CD8-positive, alpha-beta memory T cell (primary cell): ENCODE measurements at regions not wholly inside any gene's neighbourhood (a gene's known extent, or its start where the extent isn't known, plus 50 kb on each side); places are given as distances from the start of the nearest gene placed in this dataset.

Experiments used
- CTCF ChIA-PET: fragments of 350-600 bp; sonication (Branson Sonifier 250); formaldehyde crosslinking; loops from one replicate; lab custom pipeline; 2021; ENCODE audit warnings: antibody characterized with exemption; lab: Charles Lee
- POLR2A ChIA-PET: fragments of 350-600 bp; sonication (Branson Sonifier 250); formaldehyde crosslinking; loops from one replicate; lab custom pipeline; 2021; ENCODE audit warnings: antibody characterized with exemption; lab: Charles Lee
- DNase-seq, 5 donors: peaks; one replicate each; pipeline versions ENCODE4 v3.0.0 to v3.0.0-alpha.2; 2020 to 2022; ENCODE audit warnings: mixed read lengths in 1 of 5
- H3K27ac ChIP-seq: one replicate; pipeline ENCODE4 v1.7.0; 2013; ENCODE audit warnings: low read depth, mild to moderate bottlenecking, low read length, moderate library complexity
- H3K27me3 ChIP-seq: 2 replicates; pipeline ENCODE4 v1.7.0; 2013; ENCODE audit warnings: low read length, mild to moderate bottlenecking; ENCODE audit not compliant: insufficient read depth, poor library complexity, severe bottlenecking
- H3K36me3 ChIP-seq: 2 replicates; pipeline ENCODE4 v1.7.0; 2013; ENCODE audit warnings: mild to moderate bottlenecking, low read length, moderate library complexity; ENCODE audit not compliant: insufficient read depth
- H3K4me1 ChIP-seq: 2 replicates; pipeline ENCODE4 v1.7.0; 2013; ENCODE audit warnings: mild to moderate bottlenecking, low read length, moderate library complexity; ENCODE audit not compliant: insufficient read depth
- H3K4me3 ChIP-seq: 2 replicates; pipeline ENCODE4 v1.7.0; 2013; ENCODE audit warnings: mild to moderate bottlenecking, low read length
- H3K9me3 ChIP-seq: 2 replicates; pipeline ENCODE4 v1.7.0; 2013; ENCODE audit warnings: mild to moderate bottlenecking, low read length
- H3K27ac Mint-ChIP-seq, 8 donors: one replicate each; pipeline ENCODE4 v1.8.0; 2020 to 2021; ENCODE audit warnings: mixed read lengths in 8 of 8, mild to moderate bottlenecking in 6 of 8, inconsistent platforms in 3 of 8, moderate library complexity in 3 of 8
- H3K27me3 Mint-ChIP-seq, 2 donors: one replicate each; pipeline ENCODE4 v1.8.0; 2020 to 2021; ENCODE audit warnings: mixed read lengths in 2 of 2, mild to moderate bottlenecking in 1 of 2, moderate library complexity in 1 of 2
- H3K36me3 Mint-ChIP-seq, 3 donors: one replicate each; pipeline ENCODE4 v1.8.0; 2020 to 2021; ENCODE audit warnings: mixed read lengths in 3 of 3, inconsistent platforms in 1 of 3, mild to moderate bottlenecking in 1 of 3
- H3K4me1 Mint-ChIP-seq, 3 donors: one replicate each; pipeline ENCODE4 v1.8.0; 2020 to 2021; ENCODE audit warnings: mixed read lengths in 3 of 3, inconsistent platforms in 1 of 3, mild to moderate bottlenecking in 1 of 3
- H3K4me3 Mint-ChIP-seq, 7 donors: one replicate each; pipeline ENCODE4 v1.8.0; 2020 to 2021; ENCODE audit warnings: mixed read lengths in 7 of 7, mild to moderate bottlenecking in 6 of 7, moderate library complexity in 4 of 7, inconsistent platforms in 2 of 7
- H3K9me3 Mint-ChIP-seq, 5 donors: one replicate each; pipeline ENCODE4 v1.8.0; 2020 to 2022; ENCODE audit warnings: mixed read lengths in 5 of 5, mild to moderate bottlenecking in 3 of 5, moderate library complexity in 2 of 5, inconsistent platforms in 1 of 5

DNA sequence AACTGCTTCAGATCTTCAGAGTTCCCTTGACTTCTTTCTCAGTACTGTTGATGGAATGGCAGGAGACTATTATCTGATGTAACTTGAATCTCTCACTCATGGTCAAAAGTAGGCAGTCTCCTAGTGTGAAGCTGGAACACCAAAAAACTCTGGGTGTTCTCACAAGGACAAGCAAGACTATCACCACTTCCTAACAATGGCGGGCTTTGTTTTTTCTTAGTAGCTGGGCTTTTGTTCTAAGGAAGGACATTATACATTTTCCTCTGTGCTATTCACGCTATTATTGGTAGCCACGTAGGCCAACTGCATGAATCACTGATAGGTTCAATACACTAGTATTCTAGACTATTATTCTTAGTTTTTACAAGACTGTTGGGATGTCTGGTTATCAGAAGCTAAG, 67.7 kb upstream of the ATG10 start:
- H3K27me3 Mint-ChIP-seq, result peaks cover 2 to 6% of the 10 kb centered on the region in 2 donors
- Histone ChIP-seq H3K27me3 (no peaks in the 10 kb centered on the region), H3K36me3 (no peaks in the 10 kb centered on the region), H3K27ac (no peak overlapping the region), H3K4me3 (no peak overlapping the region), H3K9me3 (no peaks in the 10 kb centered on the region), H3K4me1 (no peaks in the 10 kb centered on the region)
- peaks cover 8 to 21% (median 16%) of the 10 kb centered on the region in 5 donors for H3K9me3 Mint-ChIP-seq
- no peak overlapping the region for H3K4me3 Mint-ChIP-seq
- no peaks in the 10 kb centered on the region for H3K4me1 Mint-ChIP-seq
- no peak overlapping the region for H3K27ac Mint-ChIP-seq
- CTCF ChIA-PET, result no interaction called here
- DNase-seq, result no peak
- H3K36me3 Mint-ChIP-seq, result peaks cover 0 to 13% (median 2%) of the 10 kb centered on the region in 3 donors
- POLR2A ChIA-PET, result no interaction called here

DNA sequence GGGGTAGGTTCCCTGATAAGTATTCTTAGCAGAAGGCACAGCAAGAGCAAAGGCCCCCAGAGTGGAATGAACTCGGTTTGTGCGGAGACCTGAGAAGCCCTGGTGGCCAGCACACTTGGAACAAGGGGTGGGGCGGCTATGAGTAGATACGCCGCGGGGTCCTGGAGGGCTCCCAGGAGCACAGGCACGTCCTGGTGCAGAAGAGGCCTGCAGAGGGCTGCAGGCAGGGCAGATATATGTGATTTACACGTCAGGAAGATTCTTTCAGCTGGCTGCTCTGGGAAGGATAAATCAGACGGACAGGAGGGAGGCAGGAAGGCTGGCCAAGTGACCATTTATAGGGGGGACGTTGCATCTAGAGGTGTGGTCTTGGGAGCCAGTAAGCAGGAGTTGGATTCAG, 70.2 kb upstream of the ATG10 start:
- ChIA-PET POLR2A (no interaction called here), CTCF (no interaction called here)
- H3K36me3 Mint-ChIP-seq, result peaks cover 0 to 18% (median 2%) of the 10 kb centered on the region in 3 donors
- no peaks in the 10 kb centered on the region for H3K4me1 ChIP-seq
- DNase-seq, result no peak
- no peak overlapping the region for H3K27ac Mint-ChIP-seq
- no peak overlapping the region for H3K27ac ChIP-seq
- H3K27me3 ChIP-seq, result no peaks in the 10 kb centered on the region
- H3K9me3 Mint-ChIP-seq, result peaks cover 10 to 21% (median 16%) of the 10 kb centered on the region in 5 donors
- H3K4me3 ChIP-seq, result no peak overlapping the region
- no peaks in the 10 kb centered on the region for H3K36me3 ChIP-seq
- H3K4me1 Mint-ChIP-seq, result no peaks in the 10 kb centered on the region
- H3K4me3 Mint-ChIP-seq, result no peak overlapping the region
- no peaks in the 10 kb centered on the region for H3K9me3 ChIP-seq
- H3K27me3 Mint-ChIP-seq, result peaks cover 2 to 6% of the 10 kb centered on the region in 2 donors

DNA sequence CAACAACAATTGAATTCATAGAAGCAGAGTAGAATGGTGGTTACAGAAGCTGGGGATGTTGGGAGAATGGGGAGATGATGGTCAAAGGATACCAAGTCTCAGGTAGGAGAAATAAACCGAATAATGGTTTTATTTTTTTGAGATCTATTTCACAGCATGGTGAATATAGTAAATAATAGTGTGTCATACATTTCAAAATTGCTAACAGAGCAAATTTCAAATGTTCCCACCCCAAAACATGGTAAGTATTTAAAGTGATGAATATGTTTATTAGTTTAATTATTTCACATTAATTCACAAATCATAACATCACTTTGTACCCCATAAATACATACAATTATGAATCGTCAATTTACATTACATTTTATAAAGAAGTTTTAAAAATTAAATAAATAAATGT, 72.7 kb upstream of the ATG10 start:
- peaks cover 2 to 6% of the 10 kb centered on the region in 2 donors for H3K27me3 Mint-ChIP-seq

DNA sequence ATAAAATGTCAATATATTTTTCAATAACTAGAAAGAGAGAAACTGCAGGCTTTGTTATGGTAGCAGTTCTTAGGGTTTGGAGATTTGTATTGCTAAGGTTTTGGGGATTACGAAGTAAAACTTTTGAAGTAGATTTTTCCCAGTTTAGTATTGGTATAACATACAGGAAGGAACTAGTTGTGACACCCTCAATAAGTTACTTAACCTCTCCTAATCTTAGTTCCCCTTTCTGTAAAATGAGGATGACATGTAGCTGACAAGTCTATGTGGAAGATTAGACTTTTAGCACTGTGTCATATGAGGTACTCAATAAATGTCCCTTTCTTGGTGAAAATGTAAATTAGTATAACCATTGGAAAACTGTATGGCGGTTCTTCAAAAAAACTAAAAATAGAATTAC, 73.4 kb upstream of the ATG10 start:
- Mint-ChIP-seq H3K36me3 (peaks cover 0 to 18% (median 2%) of the 10 kb centered on the region in 3 donors), H3K9me3 (peaks cover 10 to 21% (median 16%) of the 10 kb centered on the region in 5 donors), H3K27me3 (peaks cover 2 to 6% of the 10 kb centered on the region in 2 donors), H3K4me3 (no peak overlapping the region), H3K27ac (no peak overlapping the region), H3K4me1 (no peaks in the 10 kb centered on the region)
- Histone ChIP-seq H3K27ac (no peak overlapping the region), H3K4me3 (no peak overlapping the region), H3K36me3 (no peaks in the 10 kb centered on the region), H3K9me3 (no peaks in the 10 kb centered on the region), H3K27me3 (no peaks in the 10 kb centered on the region), H3K4me1 (no peaks in the 10 kb centered on the region)
- ChIA-PET CTCF (no interaction called here), POLR2A (no interaction called here)
- no peak for DNase-seq

More for the DNA sequence above, 72.7 kb upstream of the ATG10 start:
- Histone ChIP-seq H3K27me3 (no peaks in the 10 kb centered on the region), H3K4me1 (no peaks in the 10 kb centered on the region), H3K36me3 (no peaks in the 10 kb centered on the region), H3K27ac (no peak overlapping the region), H3K9me3 (no peaks in the 10 kb centered on the region), H3K4me3 (no peak overlapping the region)
- ChIA-PET POLR2A (no interaction called here), CTCF (no interaction called here)
- H3K36me3 Mint-ChIP-seq, result peaks cover 0 to 18% (median 2%) of the 10 kb centered on the region in 3 donors
- DNase-seq, result no peak
- peaks cover 10 to 21% (median 16%) of the 10 kb centered on the region in 5 donors for H3K9me3 Mint-ChIP-seq
- no peak overlapping the region for H3K27ac Mint-ChIP-seq
- H3K4me3 Mint-ChIP-seq, result no peak overlapping the region
- H3K4me1 Mint-ChIP-seq, result no peaks in the 10 kb centered on the region

DNA sequence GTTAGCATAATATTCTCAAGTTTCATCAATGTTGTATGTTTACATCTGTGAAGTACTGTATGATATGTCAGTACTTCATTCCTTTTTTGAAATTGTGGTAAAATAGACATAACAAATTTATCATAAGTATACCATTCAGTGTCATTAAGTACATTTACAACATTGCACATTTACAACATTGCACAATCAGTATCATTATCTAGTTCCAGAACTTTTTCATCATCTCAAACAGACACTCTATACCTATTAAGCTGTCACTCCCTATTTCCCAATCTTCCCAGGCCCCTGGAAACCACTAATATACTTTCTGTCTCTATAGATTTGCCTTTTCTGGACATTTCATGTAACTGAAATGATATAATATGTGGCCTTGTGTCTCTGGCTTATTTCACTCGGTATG, 75.1 kb upstream of the ATG10 start:
- Mint-ChIP-seq H3K27ac (no peak overlapping the region), H3K4me1 (no peaks in the 10 kb centered on the region), H3K27me3 (peaks cover 2 to 6% of the 10 kb centered on the region in 2 donors), H3K36me3 (peaks cover 0 to 18% (median 2%) of the 10 kb centered on the region in 3 donors), H3K4me3 (no peak overlapping the region), H3K9me3 (peaks cover 9 to 16% (median 15%) of the 10 kb centered on the region in 5 donors)
- ChIA-PET CTCF (no interaction called here), POLR2A (no interaction called here)
- no peak for DNase-seq
- Histone ChIP-seq H3K27me3 (no peaks in the 10 kb centered on the region), H3K9me3 (no peaks in the 10 kb centered on the region), H3K27ac (no peak overlapping the region), H3K4me3 (no peak overlapping the region), H3K36me3 (no peaks in the 10 kb centered on the region), H3K4me1 (no peaks in the 10 kb centered on the region)

DNA sequence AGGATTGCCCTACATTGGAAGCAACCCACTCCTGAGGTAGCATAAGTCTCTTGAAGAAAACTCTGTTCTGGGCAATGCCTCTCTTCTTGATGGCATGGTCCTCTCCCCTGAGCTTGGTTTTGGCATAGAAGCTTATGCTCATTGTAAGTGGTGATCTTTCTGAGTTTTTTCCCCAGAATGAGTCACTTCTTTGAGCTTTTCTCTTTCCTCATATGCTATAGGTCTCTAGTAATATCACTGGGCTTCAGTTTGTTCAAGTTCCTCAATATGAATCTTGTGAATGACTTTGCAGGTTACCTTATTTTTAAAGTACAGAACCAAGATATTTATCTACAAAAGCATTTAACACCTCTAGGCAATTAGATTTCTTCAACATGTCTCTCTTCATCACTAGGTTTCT, 76.5 kb upstream of the ATG10 start:
- Histone ChIP-seq H3K36me3 (no peaks in the 10 kb centered on the region), H3K9me3 (no peaks in the 10 kb centered on the region), H3K27me3 (no peaks in the 10 kb centered on the region), H3K4me1 (no peaks in the 10 kb centered on the region), H3K27ac (no peak overlapping the region), H3K4me3 (no peak overlapping the region)
- Mint-ChIP-seq H3K36me3 (peaks cover 0 to 19% (median 0%) of the 10 kb centered on the region in 3 donors), H3K27me3 (peaks cover 1 to 6% of the 10 kb centered on the region in 2 donors), H3K4me1 (no peaks in the 10 kb centered on the region), H3K4me3 (no peak overlapping the region), H3K27ac (no peak overlapping the region), H3K9me3 (peaks cover 2 to 5% (median 3%) of the 10 kb centered on the region in 5 donors)
- POLR2A ChIA-PET, result no interaction called here
- DNase-seq, result no peak
- CTCF ChIA-PET, result no interaction called here

DNA sequence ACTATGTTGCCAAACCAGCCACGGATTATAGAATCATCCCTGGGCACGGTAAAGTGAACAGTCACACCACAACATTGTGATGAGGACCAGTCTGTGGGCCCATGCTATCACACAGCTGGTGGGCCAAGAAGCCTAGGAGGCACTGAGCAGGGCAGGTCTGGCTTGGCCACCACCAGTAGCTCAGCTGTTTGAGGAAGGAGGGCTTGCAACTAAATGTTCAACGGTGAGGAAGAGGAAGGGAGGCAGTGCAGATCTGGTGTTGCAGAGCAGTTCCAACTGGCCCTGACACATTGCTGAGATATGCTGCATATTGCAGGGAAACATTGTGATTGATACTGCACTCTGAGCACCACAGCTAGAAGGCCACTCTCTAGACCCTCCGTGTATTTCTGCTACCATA, 77.9 kb upstream of the ATG10 start:
- Mint-ChIP-seq H3K27me3 (peaks cover 0 to 3% of the 10 kb centered on the region in 2 donors), H3K9me3 (peaks cover 0 to 4% (median 0%) of the 10 kb centered on the region in 5 donors), H3K36me3 (peaks cover 0 to 9% (median 0%) of the 10 kb centered on the region in 3 donors), H3K4me1 (no peaks in the 10 kb centered on the region), H3K27ac (no peak overlapping the region), H3K4me3 (no peak overlapping the region)
- ChIA-PET CTCF (no interaction called here), POLR2A (no interaction called here)
- no peaks in the 10 kb centered on the region for H3K4me1 ChIP-seq
- no peak overlapping the region for H3K27ac ChIP-seq
- H3K27me3 ChIP-seq, result no peaks in the 10 kb centered on the region
- no peaks in the 10 kb centered on the region for H3K36me3 ChIP-seq
- H3K4me3 ChIP-seq, result no peak overlapping the region
- no peak for DNase-seq
- no peaks in the 10 kb centered on the region for H3K9me3 ChIP-seq

DNA sequence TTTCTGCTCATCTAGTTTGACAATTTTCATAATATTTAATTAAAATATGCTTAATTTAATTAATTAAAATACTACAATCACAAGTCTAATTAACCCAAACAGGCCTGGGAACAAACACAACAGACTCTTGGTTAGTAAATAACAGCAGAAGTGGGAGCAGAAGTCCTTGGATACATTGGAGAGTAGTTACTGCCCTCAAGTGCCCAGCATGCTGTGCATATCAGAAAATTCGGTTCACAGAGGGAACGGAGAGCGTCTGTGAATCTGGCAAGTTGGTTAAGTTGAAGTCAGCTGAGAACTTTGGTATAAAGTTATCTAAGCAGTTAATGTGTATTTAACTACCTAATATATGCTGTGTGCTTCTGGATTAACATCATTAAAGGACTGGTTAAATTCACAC, 87.0 kb upstream of the ATG10 start:
- H3K9me3 Mint-ChIP-seq, result no peaks in the 10 kb centered on the region
- H3K4me3 Mint-ChIP-seq, result no peak overlapping the region
- H3K36me3 Mint-ChIP-seq, result no peaks in the 10 kb centered on the region
- H3K27me3 Mint-ChIP-seq, result peaks cover 2 to 3% of the 10 kb centered on the region in 2 donors
- ChIA-PET POLR2A (no interaction called here), CTCF (no interaction called here)
- H3K27ac Mint-ChIP-seq, result no peak overlapping the region
- H3K4me1 Mint-ChIP-seq, result no peaks in the 10 kb centered on the region
- DNase-seq, result no peak
- H3K27me3 ChIP-seq, result no peaks in the 10 kb centered on the region
- H3K4me1 ChIP-seq, result no peaks in the 10 kb centered on the region
- H3K9me3 ChIP-seq, result no peaks in the 10 kb centered on the region
- H3K4me3 ChIP-seq, result no peak overlapping the region
- H3K36me3 ChIP-seq, result no peaks in the 10 kb centered on the region
- no peak overlapping the region for H3K27ac ChIP-seq
